Right forelimb (tissue), 1 donor: ENCODE measurements at regions not wholly inside any gene's neighbourhood (a gene's known extent, or its start where the extent isn't known, plus 50 kb on each side); places are given as distances from the start of the nearest gene placed in this dataset.
"Not testable (repeated sequence)": the region's sequence is repeated elsewhere in the genome, so short reads cannot be mapped to it uniquely, and the experiment has no call there.

Source experiments
- DNase-seq: peaks from one replicate; pipeline ENCODE4 v3.0.0-alpha.2; 2018

- DNase-seq = no peak
Observed at GRCh38 chr3:182612332-182612731, 181.0 kb upstream of the ATP11B start.

- DNase-seq = no peak
Observed at GRCh38 chr3:182617500-182617899, 175.8 kb upstream of the ATP11B start.

GRCh38 chr3:182618085-182618732, 175.1 kb upstream of the ATP11B start:
- no peak for DNase-seq

GRCh38 chr3:182618981-182619591, 174.2 kb upstream of the ATP11B start:
- DNase-seq = no peak

- DNase-seq = no peak
Observed at GRCh38 chr3:182620723-182621434, 172.4 kb upstream of the ATP11B start.

- DNase-seq = no peak
Observed at GRCh38 chr3:182621435-182622240, 171.7 kb upstream of the ATP11B start.

- no peak for DNase-seq
Observed at GRCh38 chr3:182622241-182622545, 171.1 kb upstream of the ATP11B start.

GRCh38 chr3:182626484-182627467, 166.5 kb upstream of the ATP11B start:
- DNase-seq = no peak

- no peak for DNase-seq
Observed at GRCh38 chr3:182628531-182628930, 164.8 kb upstream of the ATP11B start.

- no peak for DNase-seq
Observed at GRCh38 chr3:182629521-182629920, 163.8 kb upstream of the ATP11B start.

- no peak for DNase-seq
Observed at GRCh38 chr3:182631183-182632076, 161.9 kb upstream of the ATP11B start.

- no peak for DNase-seq
Observed at GRCh38 chr3:182632077-182632393, 161.3 kb upstream of the ATP11B start.

- no peak for DNase-seq
Observed at GRCh38 chr3:182633186-182633585, 160.1 kb upstream of the ATP11B start.

- no peak for DNase-seq
Observed at GRCh38 chr3:182636646-182637045, 156.7 kb upstream of the ATP11B start.

- DNase-seq = no peak
Observed at GRCh38 chr3:182637350-182638110, 155.8 kb upstream of the ATP11B start.

GRCh38 chr3:182644013-182644412, 149.3 kb upstream of the ATP11B start:
- no peak for DNase-seq

- no peak for DNase-seq
Observed at GRCh38 chr3:182644790-182645433, 148.4 kb upstream of the ATP11B start.

GRCh38 chr3:182650568-182651128, 142.7 kb upstream of the ATP11B start:
- DNase-seq = no peak

GRCh38 chr3:182651461-182651860, 141.8 kb upstream of the ATP11B start:
- DNase-seq = no peak

GRCh38 chr3:182653065-182653464, 140.2 kb upstream of the ATP11B start:
- DNase-seq = not testable (repeated sequence)
